ENCODE measurements at regions not wholly inside any gene's neighbourhood (a gene's known extent, or its start where the extent isn't known, plus 50 kb on each side); places are given as distances from the start of the nearest gene placed in this dataset.
"Not testable (repeated sequence)": the region's sequence is repeated elsewhere in the genome, so short reads cannot be mapped to it uniquely, and the experiment has no call there.

GRCh38 chr2:111444516-111444915 lies 323.8 kb downstream of the BCL2L11 start:
- TF ChIP-seq CTCF (IDR thresholded peaks at IDR 0.05; ENCODE audit: low read depth, low read length); EZH2phosphoT487 (IDR thresholded peaks at IDR 0.05; ENCODE audit: low read depth): not testable (repeated sequence)

Measured in OCI-LY3 (cell line).